ENCODE measurements at regions not wholly inside any gene's neighbourhood (a gene's known extent, or its start where the extent isn't known, plus 50 kb on each side); places are given as distances from the start of the nearest gene placed in this dataset.
A peak's percentile ranks its signal among the peaks of the same experiment; 100 is the strongest.

- no peak overlapping the region for H3K27ac ChIP-seq (ENCODE audit: low read length)
- no peak for DNase-seq (ENCODE audit: low read depth, low spot score)
- no peaks in the 10 kb centered on the region for H3K36me3 ChIP-seq (ENCODE audit: control insufficient read depth, insufficient read depth, low read length)
- no peaks in the 10 kb centered on the region for H3K27me3 ChIP-seq (ENCODE audit: control insufficient read depth, insufficient read depth, low read length)
- H3K4me3 ChIP-seq (ENCODE audit: low read length), result no peak overlapping the region
- WGBS (ENCODE audit: insufficient coverage, insufficient read length), result no CpG with 5 or more reads among the region's 4 CpGs
- no peaks in the 10 kb centered on the region for H3K4me1 ChIP-seq (ENCODE audit: control insufficient read depth, insufficient read depth, low read length)
- H3K9me3 ChIP-seq (ENCODE audit: control insufficient read depth, insufficient read depth, low read length), result no peaks in the 10 kb centered on the region
Observed at GRCh38 chr10:10661176-10661575, 356.5 kb upstream of the CELF2 start.

GRCh38 chr10:10662716-10663408 lies 354.8 kb upstream of the CELF2 start:
- no peak for DNase-seq (ENCODE audit: low read depth, low spot score)
- H3K27me3 ChIP-seq (ENCODE audit: control insufficient read depth, insufficient read depth, low read length), result no peaks in the 10 kb centered on the region
- H3K4me1 ChIP-seq (ENCODE audit: control insufficient read depth, insufficient read depth, low read length), result no peaks in the 10 kb centered on the region
- no peak overlapping the region for H3K27ac ChIP-seq (ENCODE audit: low read length)
- no peaks in the 10 kb centered on the region for H3K36me3 ChIP-seq (ENCODE audit: control insufficient read depth, insufficient read depth, low read length)
- no peak overlapping the region for H3K4me3 ChIP-seq (ENCODE audit: low read length)
- no CpG with 5 or more reads among the region's 6 CpGs for WGBS (ENCODE audit: insufficient coverage, insufficient read length)
- no peaks in the 10 kb centered on the region for H3K9me3 ChIP-seq (ENCODE audit: control insufficient read depth, insufficient read depth, low read length)

GRCh38 chr10:10663622-10664021 lies 354.1 kb upstream of the CELF2 start:
- no peak overlapping the region for H3K4me3 ChIP-seq (ENCODE audit: low read length)
- H3K4me1 ChIP-seq (ENCODE audit: control insufficient read depth, insufficient read depth, low read length), result no peaks in the 10 kb centered on the region
- no peak overlapping the region for H3K27ac ChIP-seq (ENCODE audit: low read length)
- no peaks in the 10 kb centered on the region for H3K27me3 ChIP-seq (ENCODE audit: control insufficient read depth, insufficient read depth, low read length)
- no peaks in the 10 kb centered on the region for H3K9me3 ChIP-seq (ENCODE audit: control insufficient read depth, insufficient read depth, low read length)
- H3K36me3 ChIP-seq (ENCODE audit: control insufficient read depth, insufficient read depth, low read length), result no peaks in the 10 kb centered on the region
- WGBS (ENCODE audit: insufficient coverage, insufficient read length), result no CpG with 5 or more reads among the region's 3 CpGs
- DNase-seq (ENCODE audit: low read depth, low spot score), result no peak

- no peak overlapping the region for H3K27ac ChIP-seq (ENCODE audit: low read length)
- no peak for DNase-seq (ENCODE audit: low read depth, low spot score)
- H3K4me1 ChIP-seq (ENCODE audit: control insufficient read depth, insufficient read depth, low read length), result no peaks in the 10 kb centered on the region
- H3K36me3 ChIP-seq (ENCODE audit: control insufficient read depth, insufficient read depth, low read length), result no peaks in the 10 kb centered on the region
- H3K27me3 ChIP-seq (ENCODE audit: control insufficient read depth, insufficient read depth, low read length), result no peaks in the 10 kb centered on the region
- no peak overlapping the region for H3K4me3 ChIP-seq (ENCODE audit: low read length)
- no CpG with 5 or more reads among the region's 6 CpGs for WGBS (ENCODE audit: insufficient coverage, insufficient read length)
- H3K9me3 ChIP-seq (ENCODE audit: control insufficient read depth, insufficient read depth, low read length), result no peaks in the 10 kb centered on the region
Observed at GRCh38 chr10:10665750-10666149, 351.9 kb upstream of the CELF2 start.

GRCh38 chr10:10667466-10667865 lies 350.2 kb upstream of the CELF2 start:
- no peaks in the 10 kb centered on the region for H3K36me3 ChIP-seq (ENCODE audit: control insufficient read depth, insufficient read depth, low read length)
- H3K4me3 ChIP-seq (ENCODE audit: low read length), result no peak overlapping the region
- H3K27ac ChIP-seq (ENCODE audit: low read length), result no peak overlapping the region
- DNase-seq (ENCODE audit: low read depth, low spot score), result no peak
- no peaks in the 10 kb centered on the region for H3K27me3 ChIP-seq (ENCODE audit: control insufficient read depth, insufficient read depth, low read length)
- no CpG with 5 or more reads among the region's 5 CpGs for WGBS (ENCODE audit: insufficient coverage, insufficient read length)
- H3K9me3 ChIP-seq (ENCODE audit: control insufficient read depth, insufficient read depth, low read length), result no peaks in the 10 kb centered on the region
- no peaks in the 10 kb centered on the region for H3K4me1 ChIP-seq (ENCODE audit: control insufficient read depth, insufficient read depth, low read length)

GRCh38 chr10:10676972-10677371 lies 340.7 kb upstream of the CELF2 start:
- no peak overlapping the region for H3K4me3 ChIP-seq (ENCODE audit: low read length)
- no peaks in the 10 kb centered on the region for H3K27me3 ChIP-seq (ENCODE audit: control insufficient read depth, insufficient read depth, low read length)
- H3K27ac ChIP-seq (ENCODE audit: low read length), result no peak overlapping the region
- H3K4me1 ChIP-seq (ENCODE audit: control insufficient read depth, insufficient read depth, low read length), result no peaks in the 10 kb centered on the region
- no peak for DNase-seq (ENCODE audit: low read depth, low spot score)
- WGBS (ENCODE audit: insufficient coverage, insufficient read length), result no CpG with 5 or more reads among the region's 1 CpG
- H3K9me3 ChIP-seq (ENCODE audit: control insufficient read depth, insufficient read depth, low read length), result no peaks in the 10 kb centered on the region
- no peaks in the 10 kb centered on the region for H3K36me3 ChIP-seq (ENCODE audit: control insufficient read depth, insufficient read depth, low read length)

- DNase-seq (ENCODE audit: low read depth, low spot score), result peak; percentile 70
- no peak overlapping the region for H3K4me3 ChIP-seq (ENCODE audit: low read length)
- H3K36me3 ChIP-seq (ENCODE audit: control insufficient read depth, insufficient read depth, low read length), result no peaks in the 10 kb centered on the region
- no peaks in the 10 kb centered on the region for H3K4me1 ChIP-seq (ENCODE audit: control insufficient read depth, insufficient read depth, low read length)
- no CpG with 5 or more reads among the region's 3 CpGs for WGBS (ENCODE audit: insufficient coverage, insufficient read length)
- H3K9me3 ChIP-seq (ENCODE audit: control insufficient read depth, insufficient read depth, low read length), result no peaks in the 10 kb centered on the region
- no peak overlapping the region for H3K27ac ChIP-seq (ENCODE audit: low read length)
- H3K27me3 ChIP-seq (ENCODE audit: control insufficient read depth, insufficient read depth, low read length), result no peaks in the 10 kb centered on the region
Observed at GRCh38 chr10:10677479-10677878, 340.2 kb upstream of the CELF2 start.

GRCh38 chr10:10680496-10680895 lies 337.2 kb upstream of the CELF2 start:
- Histone ChIP-seq H3K4me3 (ENCODE audit: low read length) (no peak overlapping the region), H3K27me3 (ENCODE audit: control insufficient read depth, insufficient read depth, low read length) (no peaks in the 10 kb centered on the region), H3K9me3 (ENCODE audit: control insufficient read depth, insufficient read depth, low read length) (no peaks in the 10 kb centered on the region), H3K36me3 (ENCODE audit: control insufficient read depth, insufficient read depth, low read length) (no peaks in the 10 kb centered on the region), H3K27ac (ENCODE audit: low read length) (no peak overlapping the region), H3K4me1 (ENCODE audit: control insufficient read depth, insufficient read depth, low read length) (no peaks in the 10 kb centered on the region)
- no peak for DNase-seq (ENCODE audit: low read depth, low spot score)
- no CpG with 5 or more reads among the region's 5 CpGs for WGBS (ENCODE audit: insufficient coverage, insufficient read length)

- no peaks in the 10 kb centered on the region for H3K36me3 ChIP-seq (ENCODE audit: control insufficient read depth, insufficient read depth, low read length)
- no peaks in the 10 kb centered on the region for H3K27me3 ChIP-seq (ENCODE audit: control insufficient read depth, insufficient read depth, low read length)
- DNase-seq (ENCODE audit: low read depth, low spot score), result no peak
- WGBS (ENCODE audit: insufficient coverage, insufficient read length), result no CpG with 5 or more reads among the region's 4 CpGs
- no peak overlapping the region for H3K4me3 ChIP-seq (ENCODE audit: low read length)
- no peaks in the 10 kb centered on the region for H3K9me3 ChIP-seq (ENCODE audit: control insufficient read depth, insufficient read depth, low read length)
- no peak overlapping the region for H3K27ac ChIP-seq (ENCODE audit: low read length)
- no peaks in the 10 kb centered on the region for H3K4me1 ChIP-seq (ENCODE audit: control insufficient read depth, insufficient read depth, low read length)
Observed at GRCh38 chr10:10684972-10685371, 332.7 kb upstream of the CELF2 start.

- DNase-seq (ENCODE audit: low read depth, low spot score), result no peak
- H3K36me3 ChIP-seq (ENCODE audit: control insufficient read depth, insufficient read depth, low read length), result no peaks in the 10 kb centered on the region
- H3K4me1 ChIP-seq (ENCODE audit: control insufficient read depth, insufficient read depth, low read length), result no peaks in the 10 kb centered on the region
- H3K9me3 ChIP-seq (ENCODE audit: control insufficient read depth, insufficient read depth, low read length), result no peaks in the 10 kb centered on the region
- H3K27me3 ChIP-seq (ENCODE audit: control insufficient read depth, insufficient read depth, low read length), result no peaks in the 10 kb centered on the region
- WGBS (ENCODE audit: insufficient coverage, insufficient read length), result no CpG with 5 or more reads among the region's 1 CpG
- H3K27ac ChIP-seq (ENCODE audit: low read length), result no peak overlapping the region
- no peak overlapping the region for H3K4me3 ChIP-seq (ENCODE audit: low read length)
Observed at GRCh38 chr10:10685566-10685965, 332.1 kb upstream of the CELF2 start.

- no peak for DNase-seq (ENCODE audit: low read depth, low spot score)
- no peaks in the 10 kb centered on the region for H3K4me1 ChIP-seq (ENCODE audit: control insufficient read depth, insufficient read depth, low read length)
- no peaks in the 10 kb centered on the region for H3K36me3 ChIP-seq (ENCODE audit: control insufficient read depth, insufficient read depth, low read length)
- H3K4me3 ChIP-seq (ENCODE audit: low read length), result no peak overlapping the region
- WGBS (ENCODE audit: insufficient coverage, insufficient read length), result no CpG with 5 or more reads among the region's 4 CpGs
- H3K27ac ChIP-seq (ENCODE audit: low read length), result no peak overlapping the region
- no peaks in the 10 kb centered on the region for H3K27me3 ChIP-seq (ENCODE audit: control insufficient read depth, insufficient read depth, low read length)
- H3K9me3 ChIP-seq (ENCODE audit: control insufficient read depth, insufficient read depth, low read length), result no peaks in the 10 kb centered on the region
Observed at GRCh38 chr10:10687751-10688150, 329.9 kb upstream of the CELF2 start.

Measured in iPS DF 6.9 (cell line).